ENCODE measurements at regions not wholly inside any gene's neighbourhood (a gene's known extent, or its start where the extent isn't known, plus 50 kb on each side); places are given as distances from the start of the nearest gene placed in this dataset.

DNA sequence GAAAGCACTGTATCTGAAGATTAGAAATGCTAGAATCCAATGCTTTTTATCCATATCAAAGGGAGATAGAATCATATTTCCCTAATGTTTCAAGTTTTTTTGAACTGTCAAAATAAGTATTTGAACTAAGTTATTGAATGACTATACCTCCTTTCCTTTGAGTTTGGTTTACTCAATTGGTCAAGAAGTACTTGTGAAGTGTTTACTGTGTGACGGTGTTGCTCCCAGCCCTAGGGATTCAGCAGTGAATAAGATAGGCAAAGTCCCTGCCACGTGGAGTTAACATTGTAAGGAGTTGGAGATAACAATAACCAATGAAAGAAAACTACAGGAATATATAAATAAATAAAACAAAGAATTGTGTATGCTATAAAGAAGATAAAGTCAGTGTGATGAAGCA lies 535.9 kb downstream of the FRK start:
- no peaks in the 10 kb centered on the region for H3K9me3 ChIP-seq (ENCODE audit: control insufficient read depth in 1 of 2, insufficient read depth in 1 of 2, low read depth in 1 of 2, low read length in 2 of 2)
- H3K4me2 ChIP-seq (ENCODE audit: low read length), result no peak overlapping the region
- intact Hi-C loops (cut with micrococcal nuclease), result no loop called here
- POLR2A ChIA-PET, result no interaction called here
- no peak overlapping the region for H2AFZ ChIP-seq (ENCODE audit: low read depth, low read length, poor library complexity, severe bottlenecking)
- no peaks in the 10 kb centered on the region for H3K79me2 ChIP-seq (ENCODE audit: insufficient read depth, low read length)
- ATAC-seq, result no peak
- BruUV-seq (replicated peaks), result no TSS peak
- no peaks in the 10 kb centered on the region for H3K4me1 ChIP-seq (ENCODE audit: control insufficient read depth in 1 of 2, insufficient read depth in 2 of 2, low read length in 2 of 2)
- RAD21 ChIA-PET (ENCODE audit: low non-redundant PET in 1 of 2, low total read pairs in 2 of 2, uncharacterized antibody in 2 of 2, unreplicated experiment in 2 of 2), result no interaction called here
- TF ChIP-seq, protein P1, sequence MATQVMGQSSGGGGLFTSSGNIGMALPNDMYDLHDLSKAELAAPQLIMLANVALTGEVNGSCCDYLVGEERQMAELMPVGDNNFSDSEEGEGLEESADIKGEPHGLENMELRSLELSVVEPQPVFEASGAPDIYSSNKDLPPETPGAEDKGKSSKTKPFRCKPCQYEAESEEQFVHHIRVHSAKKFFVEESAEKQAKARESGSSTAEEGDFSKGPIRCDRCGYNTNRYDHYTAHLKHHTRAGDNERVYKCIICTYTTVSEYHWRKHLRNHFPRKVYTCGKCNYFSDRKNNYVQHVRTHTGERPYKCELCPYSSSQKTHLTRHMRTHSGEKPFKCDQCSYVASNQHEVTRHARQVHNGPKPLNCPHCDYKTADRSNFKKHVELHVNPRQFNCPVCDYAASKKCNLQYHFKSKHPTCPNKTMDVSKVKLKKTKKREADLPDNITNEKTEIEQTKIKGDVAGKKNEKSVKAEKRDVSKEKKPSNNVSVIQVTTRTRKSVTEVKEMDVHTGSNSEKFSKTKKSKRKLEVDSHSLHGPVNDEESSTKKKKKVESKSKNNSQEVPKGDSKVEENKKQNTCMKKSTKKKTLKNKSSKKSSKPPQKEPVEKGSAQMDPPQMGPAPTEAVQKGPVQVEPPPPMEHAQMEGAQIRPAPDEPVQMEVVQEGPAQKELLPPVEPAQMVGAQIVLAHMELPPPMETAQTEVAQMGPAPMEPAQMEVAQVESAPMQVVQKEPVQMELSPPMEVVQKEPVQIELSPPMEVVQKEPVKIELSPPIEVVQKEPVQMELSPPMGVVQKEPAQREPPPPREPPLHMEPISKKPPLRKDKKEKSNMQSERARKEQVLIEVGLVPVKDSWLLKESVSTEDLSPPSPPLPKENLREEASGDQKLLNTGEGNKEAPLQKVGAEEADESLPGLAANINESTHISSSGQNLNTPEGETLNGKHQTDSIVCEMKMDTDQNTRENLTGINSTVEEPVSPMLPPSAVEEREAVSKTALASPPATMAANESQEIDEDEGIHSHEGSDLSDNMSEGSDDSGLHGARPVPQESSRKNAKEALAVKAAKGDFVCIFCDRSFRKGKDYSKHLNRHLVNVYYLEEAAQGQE (IDR thresholded peaks at IDR 0.05; ENCODE audit: low read depth), result no peak
- TF ChIP-seq SIN3A (IDR thresholded peaks at IDR 0.05; ENCODE audit: low read depth) (no peak), SRF (IDR thresholded peaks at IDR 0.05; ENCODE audit: low read depth) (no peak), ZNF274 (IDR thresholded peaks at IDR 0.05; ENCODE audit: low read depth, low read length) (no peak), CBX3 (IDR thresholded peaks at IDR 0.05; ENCODE audit: low read depth) (no peak), ZFX (IDR thresholded peaks at IDR 0.05) (no peak), JUND (IDR thresholded peaks at IDR 0.05) (no peak), TCF7L2 (IDR thresholded peaks at IDR 0.05; ENCODE audit: borderline replicate concordance, extremely low read depth, insufficient read depth, insufficient read length) (no peak), CEBPB (IDR thresholded peaks at IDR 0.05; ENCODE audit: low read depth) (no peak), ELF1 (IDR thresholded peaks at IDR 0.05; ENCODE audit: borderline replicate concordance, low read depth) (no peak), EZH2phosphoT487 (IDR thresholded peaks at IDR 0.05; ENCODE audit: borderline replicate concordance) (no peak), RAD21 (IDR thresholded peaks at IDR 0.05; ENCODE audit: low read depth) (no peak), SP1 (IDR thresholded peaks at IDR 0.05; ENCODE audit: low read depth) (no peak), POLR2AphosphoS5 (IDR thresholded peaks at IDR 0.05; ENCODE audit: low read depth, low read length) (no peak), YY1 (IDR thresholded peaks at IDR 0.05; ENCODE audit: extremely low read depth, insufficient replicate concordance, low read depth, low read length) (no peak), EZH2 (IDR thresholded peaks at IDR 0.05) (no peak), FOSL1 (IDR thresholded peaks at IDR 0.05; ENCODE audit: low read depth) (no peak), EGR1 (IDR thresholded peaks at IDR 0.05; ENCODE audit: low read depth) (no peak)
- TF ChIP-seq, protein P2, sequence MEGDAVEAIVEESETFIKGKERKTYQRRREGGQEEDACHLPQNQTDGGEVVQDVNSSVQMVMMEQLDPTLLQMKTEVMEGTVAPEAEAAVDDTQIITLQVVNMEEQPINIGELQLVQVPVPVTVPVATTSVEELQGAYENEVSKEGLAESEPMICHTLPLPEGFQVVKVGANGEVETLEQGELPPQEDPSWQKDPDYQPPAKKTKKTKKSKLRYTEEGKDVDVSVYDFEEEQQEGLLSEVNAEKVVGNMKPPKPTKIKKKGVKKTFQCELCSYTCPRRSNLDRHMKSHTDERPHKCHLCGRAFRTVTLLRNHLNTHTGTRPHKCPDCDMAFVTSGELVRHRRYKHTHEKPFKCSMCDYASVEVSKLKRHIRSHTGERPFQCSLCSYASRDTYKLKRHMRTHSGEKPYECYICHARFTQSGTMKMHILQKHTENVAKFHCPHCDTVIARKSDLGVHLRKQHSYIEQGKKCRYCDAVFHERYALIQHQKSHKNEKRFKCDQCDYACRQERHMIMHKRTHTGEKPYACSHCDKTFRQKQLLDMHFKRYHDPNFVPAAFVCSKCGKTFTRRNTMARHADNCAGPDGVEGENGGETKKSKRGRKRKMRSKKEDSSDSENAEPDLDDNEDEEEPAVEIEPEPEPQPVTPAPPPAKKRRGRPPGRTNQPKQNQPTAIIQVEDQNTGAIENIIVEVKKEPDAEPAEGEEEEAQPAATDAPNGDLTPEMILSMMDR (IDR thresholded peaks at IDR 0.05 in 2 of 3, conservative IDR thresholded peaks at IDR 0.05 in 1 of 3; ENCODE audit: borderline replicate concordance in 1 of 3, insufficient read depth in 1 of 3, low read depth in 2 of 3, low read length in 2 of 3), result no peak
- TF ChIP-seq, protein P3, sequence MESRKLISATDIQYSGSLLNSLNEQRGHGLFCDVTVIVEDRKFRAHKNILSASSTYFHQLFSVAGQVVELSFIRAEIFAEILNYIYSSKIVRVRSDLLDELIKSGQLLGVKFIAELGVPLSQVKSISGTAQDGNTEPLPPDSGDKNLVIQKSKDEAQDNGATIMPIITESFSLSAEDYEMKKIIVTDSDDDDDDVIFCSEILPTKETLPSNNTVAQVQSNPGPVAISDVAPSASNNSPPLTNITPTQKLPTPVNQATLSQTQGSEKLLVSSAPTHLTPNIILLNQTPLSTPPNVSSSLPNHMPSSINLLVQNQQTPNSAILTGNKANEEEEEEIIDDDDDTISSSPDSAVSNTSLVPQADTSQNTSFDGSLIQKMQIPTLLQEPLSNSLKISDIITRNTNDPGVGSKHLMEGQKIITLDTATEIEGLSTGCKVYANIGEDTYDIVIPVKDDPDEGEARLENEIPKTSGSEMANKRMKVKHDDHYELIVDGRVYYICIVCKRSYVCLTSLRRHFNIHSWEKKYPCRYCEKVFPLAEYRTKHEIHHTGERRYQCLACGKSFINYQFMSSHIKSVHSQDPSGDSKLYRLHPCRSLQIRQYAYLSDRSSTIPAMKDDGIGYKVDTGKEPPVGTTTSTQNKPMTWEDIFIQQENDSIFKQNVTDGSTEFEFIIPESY (IDR thresholded peaks at IDR 0.05; ENCODE audit: extremely low read depth, insufficient replicate concordance, low read length), result no peak
- no peaks in the 10 kb centered on the region for H3K27me3 ChIP-seq (ENCODE audit: insufficient read depth, low read length)
- no peaks in the 10 kb centered on the region for H3K36me3 ChIP-seq (ENCODE audit: control insufficient read depth in 1 of 2, insufficient read depth in 2 of 2, low read length in 2 of 2)
- H3K9me2 ChIP-seq (ENCODE audit: insufficient read depth), result no peaks in the 10 kb centered on the region
- CTCF ChIA-PET, result no interaction called here
- DNase-seq (ENCODE audit: low read depth, low spot score), result no peak
- no peak overlapping the region for H3K27ac ChIP-seq (ENCODE audit: low read depth, low read length)
- no peak overlapping the region for H3K4me3 ChIP-seq (replicated peaks in 1 of 2; ENCODE audit: low read depth in 1 of 2, low read length in 2 of 2)
- no peaks in the 10 kb centered on the region for H4K20me1 ChIP-seq (ENCODE audit: insufficient read depth)
- no peak overlapping the region for H3K9ac ChIP-seq (ENCODE audit: low read length)
